Liver (tissue), 8 donors: ENCODE measurements at regions not wholly inside any gene's neighbourhood (a gene's known extent, or its start where the extent isn't known, plus 50 kb on each side); places are given as distances from the start of the nearest gene placed in this dataset.

ENCODE experiments used
- DNase-seq: peaks from one replicate; pipeline ENCODE4 v3.0.0-alpha.2; 2017; ENCODE audit warnings: low spot score
- H3K27ac ChIP-seq, 2 donors: one replicate each; pipeline ENCODE4 v1.7.0; 2013; ENCODE audit warnings: inconsistent platforms in 2 of 2, low read length in 2 of 2, control low read depth in 1 of 2, low read depth in 1 of 2, mild to moderate bottlenecking in 1 of 2
- H3K27me3 ChIP-seq, 4 donors: one replicate each; pipeline versions ENCODE4 v1.6.1 to v1.7.0; 2013; ENCODE audit warnings: low read length in 3 of 4, inconsistent platforms in 1 of 4, mild to moderate bottlenecking in 1 of 4, moderate library complexity in 1 of 4; ENCODE audit not compliant: control insufficient read depth in 4 of 4, insufficient read depth in 4 of 4
- H3K36me3 ChIP-seq, 4 donors: one replicate each; pipeline versions ENCODE4 v1.6.1 to v1.7.0; 2013; ENCODE audit warnings: low read length in 3 of 4, mild to moderate bottlenecking in 3 of 4, low read depth in 1 of 4, moderate library complexity in 1 of 4; ENCODE audit not compliant: control insufficient read depth in 4 of 4, insufficient read depth in 3 of 4
- H3K4me1 ChIP-seq, 4 donors: one replicate each; pipeline versions ENCODE4 v1.6.1 to v1.7.0; 2013; ENCODE audit warnings: low read length in 3 of 4, mild to moderate bottlenecking in 3 of 4, moderate library complexity in 1 of 4; ENCODE audit not compliant: control insufficient read depth in 4 of 4, insufficient read depth in 4 of 4
- H3K4me3 ChIP-seq, 3 donors: one replicate each; pipeline versions ENCODE4 v1.6.1 to v1.7.0; 2013; ENCODE audit warnings: low read length in 3 of 3, control low read depth in 1 of 3, low read depth in 1 of 3, mild to moderate bottlenecking in 1 of 3
- H3K9ac ChIP-seq, 2 donors: one replicate each; pipeline ENCODE4 v1.7.0; 2013; ENCODE audit warnings: low read length in 2 of 2, mild to moderate bottlenecking in 2 of 2, moderate library complexity in 2 of 2, control low read depth in 1 of 2, low read depth in 1 of 2
- H3K9me3 ChIP-seq, 4 donors: one replicate each; pipeline versions ENCODE4 v1.6.1 to v1.7.0; 2013; ENCODE audit warnings: low read length in 3 of 4; ENCODE audit not compliant: control insufficient read depth in 4 of 4
- EGR1 ChIP-seq, 2 donors: IDR thresholded peaks; 2 replicates each; pipeline ENCODE4 v1.6.1; 2016 to 2018; ENCODE audit warnings: antibody characterized with exemption in 2 of 2, low read depth in 2 of 2
- FOXA1 ChIP-seq: IDR thresholded peaks from 2 replicates; pipeline ENCODE4 v1.6.1; 2016; ENCODE audit warnings: antibody characterized with exemption
- FOXA2 ChIP-seq: IDR thresholded peaks from 2 replicates; pipeline ENCODE4 v1.6.1; 2016; ENCODE audit warnings: antibody characterized with exemption
- GABPA ChIP-seq, 2 donors: IDR thresholded peaks in 1 of 2; conservative IDR thresholded peaks in 1 of 2; 2 replicates each; pipeline ENCODE4 v1.6.1; 2016; ENCODE audit warnings: antibody characterized with exemption in 2 of 2, mild to moderate bottlenecking in 1 of 2, moderate library complexity in 1 of 2
- HNF4A ChIP-seq, 2 donors: conservative IDR thresholded peaks; 2 replicates each; pipeline ENCODE4 v1.6.1; 2016; ENCODE audit warnings: antibody characterized with exemption in 2 of 2, mild to moderate bottlenecking in 2 of 2
- HNF4G ChIP-seq: IDR thresholded peaks from 2 replicates; pipeline ENCODE4 v1.6.1; 2016; ENCODE audit warnings: antibody characterized with exemption
- JUND ChIP-seq, 2 donors: IDR thresholded peaks; 2 replicates each; pipeline ENCODE4 v1.6.1; 2016; ENCODE audit warnings: antibody characterized with exemption in 2 of 2
- MAX ChIP-seq: IDR thresholded peaks from 2 replicates; pipeline ENCODE4 v1.6.1; 2016; ENCODE audit warnings: antibody characterized with exemption
- NR2F2 ChIP-seq: IDR thresholded peaks from 2 replicates; pipeline ENCODE4 v1.6.1; 2016; ENCODE audit warnings: antibody characterized with exemption
- RAD21 ChIP-seq, 2 donors: IDR thresholded peaks; 2 replicates each; pipeline ENCODE4 v1.6.1; 2016; ENCODE audit warnings: antibody characterized with exemption in 2 of 2, mild to moderate bottlenecking in 2 of 2
- REST ChIP-seq: IDR thresholded peaks from 2 replicates; pipeline ENCODE4 v1.6.1; 2016; ENCODE audit warnings: antibody characterized with exemption, mild to moderate bottlenecking
- RXRA ChIP-seq, 2 donors: IDR thresholded peaks; 2 replicates each; pipeline ENCODE4 v1.6.1; 2017 to 2018; ENCODE audit warnings: antibody characterized with exemption in 2 of 2, mild to moderate bottlenecking in 1 of 2
- SP1 ChIP-seq: IDR thresholded peaks from 2 replicates; pipeline ENCODE4 v1.6.1; 2018; ENCODE audit warnings: antibody characterized with exemption, mild to moderate bottlenecking
- TAF1 ChIP-seq: conservative IDR thresholded peaks from 2 replicates; pipeline ENCODE4 v1.6.1; 2016; ENCODE audit warnings: antibody characterized with exemption, mild to moderate bottlenecking
- YY1 ChIP-seq: IDR thresholded peaks from 2 replicates; pipeline ENCODE4 v1.6.1; 2016; ENCODE audit warnings: antibody characterized with exemption, mild to moderate bottlenecking
- ZBTB33 ChIP-seq: IDR thresholded peaks from 2 replicates; pipeline ENCODE4 v1.6.1; 2016; ENCODE audit warnings: antibody characterized with exemption
- WGBS: extraction: QIAGEN DNeasy Blood & Tissue Kit; methylation state at CpG from one replicate; pipeline ENCODE4 v1.1.7; 2013; 5-methylcytosine and 5-hydroxymethylcytosine counted together
- TF ChIP-seq, protein P1 (sequence below): IDR thresholded peaks from 2 replicates; pipeline ENCODE4 v1.6.1; 2016; ENCODE audit warnings: antibody characterized with exemption
- TF ChIP-seq, protein P2 (sequence below): fragments of 150-350 bp; IDR thresholded peaks from 2 replicates; pipeline ENCODE4 v1.5.1; 2017; ENCODE audit warnings: improper control_type of control experiment, low read depth, low read length; ENCODE audit not compliant: missing input control
- donor health status: healthy.
- donor health status: healthy.
- donor health status: healthy.
- donor health status: healthy.
- donor health status: healthy.

GRCh38 chr1:239909898-239910297, 181.8 kb upstream of the FMN2 start:
- Histone ChIP-seq H3K9ac (no peak overlapping the region), H3K36me3 (no peaks in the 10 kb centered on the region), H3K27me3 (no peaks in the 10 kb centered on the region), H3K27ac (no peak overlapping the region), H3K4me3 (no peak overlapping the region), H3K4me1 (peaks cover 0 to 16% (median 11%) of the 10 kb centered on the region in 4 donors), H3K9me3 (no peaks in the 10 kb centered on the region)
- 48% methylated on average over 10 of the region's 10 CpGs for WGBS
- no peak for DNase-seq
- TF ChIP-seq GABPA (IDR thresholded peaks at IDR 0.05 in 1 of 2, conservative IDR thresholded peaks at IDR 0.05 in 1 of 2) (no peak), REST (no peak), FOXA2 (no peak)
- TF ChIP-seq, protein P1, sequence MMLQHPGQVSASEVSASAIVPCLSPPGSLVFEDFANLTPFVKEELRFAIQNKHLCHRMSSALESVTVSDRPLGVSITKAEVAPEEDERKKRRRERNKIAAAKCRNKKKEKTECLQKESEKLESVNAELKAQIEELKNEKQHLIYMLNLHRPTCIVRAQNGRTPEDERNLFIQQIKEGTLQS: no peak

DNA sequence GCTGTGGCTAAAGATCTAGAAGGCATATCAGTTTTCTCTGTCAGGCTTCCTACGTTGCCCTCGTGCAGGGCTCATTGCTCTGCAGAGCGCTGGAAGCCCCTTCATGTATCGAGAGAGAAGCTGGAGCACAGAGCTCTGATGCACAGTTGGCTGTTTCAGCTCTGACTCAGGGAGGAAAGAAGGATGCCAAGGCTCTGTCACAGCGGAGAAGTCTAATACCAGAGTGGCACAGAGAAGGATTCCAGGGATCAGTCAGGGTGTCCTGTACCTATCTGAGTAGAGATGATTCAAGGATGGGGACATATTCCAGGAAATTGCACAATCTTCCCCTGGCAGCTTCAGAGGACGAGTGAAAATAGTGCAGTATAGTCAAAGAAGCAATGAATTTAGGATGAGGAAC, 179.2 kb upstream of the FMN2 start:
- 66% methylated on average over 6 of the region's 6 CpGs for WGBS
- H3K9ac ChIP-seq: no peak overlapping the region
- no peaks in the 10 kb centered on the region for H3K9me3 ChIP-seq
- peak overlapping the region; percentile 40 to 82 for H3K27ac ChIP-seq
- peak overlapping the region in 1 of 3 donors; percentile 26 for H3K4me3 ChIP-seq
- TF ChIP-seq, protein P2, sequence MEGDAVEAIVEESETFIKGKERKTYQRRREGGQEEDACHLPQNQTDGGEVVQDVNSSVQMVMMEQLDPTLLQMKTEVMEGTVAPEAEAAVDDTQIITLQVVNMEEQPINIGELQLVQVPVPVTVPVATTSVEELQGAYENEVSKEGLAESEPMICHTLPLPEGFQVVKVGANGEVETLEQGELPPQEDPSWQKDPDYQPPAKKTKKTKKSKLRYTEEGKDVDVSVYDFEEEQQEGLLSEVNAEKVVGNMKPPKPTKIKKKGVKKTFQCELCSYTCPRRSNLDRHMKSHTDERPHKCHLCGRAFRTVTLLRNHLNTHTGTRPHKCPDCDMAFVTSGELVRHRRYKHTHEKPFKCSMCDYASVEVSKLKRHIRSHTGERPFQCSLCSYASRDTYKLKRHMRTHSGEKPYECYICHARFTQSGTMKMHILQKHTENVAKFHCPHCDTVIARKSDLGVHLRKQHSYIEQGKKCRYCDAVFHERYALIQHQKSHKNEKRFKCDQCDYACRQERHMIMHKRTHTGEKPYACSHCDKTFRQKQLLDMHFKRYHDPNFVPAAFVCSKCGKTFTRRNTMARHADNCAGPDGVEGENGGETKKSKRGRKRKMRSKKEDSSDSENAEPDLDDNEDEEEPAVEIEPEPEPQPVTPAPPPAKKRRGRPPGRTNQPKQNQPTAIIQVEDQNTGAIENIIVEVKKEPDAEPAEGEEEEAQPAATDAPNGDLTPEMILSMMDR: no peak
- TF ChIP-seq HNF4A (conservative IDR thresholded peaks at IDR 0.05) (no peak), ZBTB33 (no peak), MAX (no peak), RAD21 (IDR thresholded peaks at IDR 0.05) (no peak), SP1 (no peak), YY1 (no peak), RXRA (IDR thresholded peaks at IDR 0.05) (no peak), HNF4G (no peak), TAF1 (no peak), REST (no peak), JUND (IDR thresholded peaks at IDR 0.05) (no peak), FOXA2 (no peak), GABPA (IDR thresholded peaks at IDR 0.05 in 1 of 2, conservative IDR thresholded peaks at IDR 0.05 in 1 of 2) (no peak), NR2F2 (no peak), FOXA1 (no peak), EGR1 (IDR thresholded peaks at IDR 0.05; ENCODE audit: low read depth in 2 of 2) (no peak)
- TF ChIP-seq, protein P1: no peak
- no peaks in the 10 kb centered on the region for H3K27me3 ChIP-seq
- DNase-seq: no peak
- H3K4me1 ChIP-seq: peaks cover 0 to 16% (median 11%) of the 10 kb centered on the region in 4 donors
- no peaks in the 10 kb centered on the region for H3K36me3 ChIP-seq
